GM19397 (cell line): ENCODE measurements at regions not wholly inside any gene's neighbourhood (a gene's known extent, or its start where the extent isn't known, plus 50 kb on each side); places are given as distances from the start of the nearest gene placed in this dataset.
"Not testable (repeated sequence)": the region's sequence is repeated elsewhere in the genome, so short reads cannot be mapped to it uniquely, and the experiment has no call there.

Experiments used
- ATAC-seq: cut with Tn5 transposase; IDR thresholded peaks from one replicate; pipeline ENCODE4 v1.9.1; 2021; ENCODE audit warnings: mild to moderate bottlenecking, moderate library complexity; ENCODE audit not compliant: unreplicated experiment

DNA sequence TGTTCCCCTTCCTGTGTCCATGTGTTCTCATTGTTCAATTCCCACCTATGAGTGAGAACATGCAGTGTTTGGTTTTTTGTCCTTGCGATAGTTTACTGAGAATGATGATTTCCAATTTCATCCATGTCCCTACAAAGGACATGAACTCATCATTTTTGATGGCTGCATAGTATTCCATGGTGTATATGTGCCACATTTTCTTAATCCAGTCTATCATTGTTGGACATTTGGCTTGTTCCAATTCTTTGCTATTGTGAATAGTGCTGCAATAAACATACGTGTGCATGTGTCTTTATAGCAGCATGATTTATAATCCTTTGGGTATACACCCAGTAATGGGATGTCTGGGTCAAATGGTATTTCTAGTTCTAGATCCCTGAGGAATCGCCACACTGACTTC, 712.5 kb upstream of the ADGRB3 start:
- not testable (repeated sequence) for ATAC-seq

DNA sequence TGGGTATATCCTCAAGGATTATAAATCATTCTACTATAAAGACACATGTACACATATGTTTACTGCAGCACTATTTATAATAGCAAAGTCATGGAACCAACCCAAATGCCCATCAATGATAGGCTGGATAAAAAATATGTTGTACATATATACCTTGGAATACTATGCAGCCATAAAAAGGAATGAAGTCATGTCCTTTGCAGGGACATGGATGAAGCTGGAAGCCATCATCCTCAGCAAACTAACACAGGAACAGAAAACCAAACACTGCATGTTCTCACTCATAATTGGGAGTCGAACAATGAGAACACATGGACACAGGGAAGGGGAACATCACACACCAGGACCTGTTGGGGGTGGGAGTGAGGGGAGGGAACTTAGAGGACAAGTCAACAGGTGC, 715.0 kb upstream of the ADGRB3 start:
- ATAC-seq: not testable (repeated sequence)

DNA sequence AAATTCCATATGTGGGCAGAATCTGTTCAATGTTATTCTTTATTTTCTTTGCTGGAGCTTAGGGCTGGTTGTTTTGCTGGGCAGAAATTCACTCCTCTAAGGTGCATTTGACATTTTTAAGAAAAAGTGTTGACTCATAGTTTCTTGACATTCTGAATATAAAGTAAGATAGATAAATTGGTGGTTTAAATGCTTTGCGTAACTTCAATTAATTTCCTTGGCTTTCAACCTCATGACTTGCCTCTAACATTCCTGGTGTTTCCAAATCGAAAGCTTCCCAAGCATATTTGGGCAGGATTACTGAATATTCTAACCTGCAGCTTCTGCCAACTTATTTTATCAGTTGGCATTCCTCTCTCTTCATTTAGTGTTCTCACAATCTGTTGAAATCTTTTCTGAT, 718.7 kb upstream of the ADGRB3 start:
- ATAC-seq: no peak

DNA sequence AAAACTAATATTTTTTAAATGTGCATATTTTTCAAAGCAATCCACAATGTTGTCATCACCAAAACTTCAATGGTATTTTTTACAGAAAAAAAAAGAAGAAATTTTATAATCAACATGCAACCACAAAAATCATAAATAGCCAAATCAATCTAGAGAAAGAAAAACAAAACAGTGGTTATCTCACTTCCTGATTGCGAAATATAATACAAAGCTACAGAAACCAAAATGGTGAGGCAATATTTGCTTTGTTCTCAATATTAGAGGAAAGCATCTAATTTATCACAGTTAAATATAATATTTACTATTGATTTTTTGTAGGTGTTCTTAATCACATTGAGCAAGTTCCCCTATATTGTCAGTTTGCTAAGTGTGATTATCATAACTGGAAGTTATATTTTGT, 720.7 kb upstream of the ADGRB3 start:
- no peak for ATAC-seq

DNA sequence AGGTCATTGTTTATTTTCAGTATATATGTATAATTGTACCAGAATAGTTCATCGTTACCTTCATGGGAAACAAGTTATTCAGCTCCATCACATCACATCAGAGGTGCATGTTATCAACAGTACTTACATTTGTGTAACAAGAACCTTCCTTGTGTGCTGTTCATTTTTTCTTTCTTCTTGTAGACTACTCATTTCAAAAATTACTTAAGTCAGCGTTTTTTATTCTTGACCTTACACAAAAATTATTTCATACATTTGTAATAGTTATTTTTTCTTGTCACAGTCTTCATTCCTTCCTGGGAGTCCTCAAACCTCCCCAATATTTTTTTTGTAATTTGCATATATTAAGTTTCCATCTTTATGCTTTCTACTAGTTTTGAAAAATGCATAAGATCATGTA, 725.7 kb upstream of the ADGRB3 start:
- no peak for ATAC-seq

DNA sequence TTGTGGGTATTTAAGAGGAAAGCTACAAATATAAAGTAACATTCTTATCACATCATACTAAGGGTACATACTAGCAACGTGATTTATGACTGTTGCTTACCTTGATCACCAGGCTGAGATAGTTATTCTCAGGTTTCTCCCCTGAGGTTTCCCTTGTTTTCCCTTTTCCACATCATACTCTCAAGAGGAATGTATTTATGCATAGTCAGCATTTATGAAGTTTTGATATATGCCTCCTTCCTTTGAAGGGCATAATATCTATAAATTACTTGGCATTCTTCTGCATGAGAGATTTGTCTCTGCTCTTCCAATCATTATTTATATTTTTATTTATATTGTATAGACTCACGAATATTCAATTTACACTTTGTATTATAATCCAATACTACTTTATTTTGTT, 726.7 kb upstream of the ADGRB3 start:
- no peak for ATAC-seq

DNA sequence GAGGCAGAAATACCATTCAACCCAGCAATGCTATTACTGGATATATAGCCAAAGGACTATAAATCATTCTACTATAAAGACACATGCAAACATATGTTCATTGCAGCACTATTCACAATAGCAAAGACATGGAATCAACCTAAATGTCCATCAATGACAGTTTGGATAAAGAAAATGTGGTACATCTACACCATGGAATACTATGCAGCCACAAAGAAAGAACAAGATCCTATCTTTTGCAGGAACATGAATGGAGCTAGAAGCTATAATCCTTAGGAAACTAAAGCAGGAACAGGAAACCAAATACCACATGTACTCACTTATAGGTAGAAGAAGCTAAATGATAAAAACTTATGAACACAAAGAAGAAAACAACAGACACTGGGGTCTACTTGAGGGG, 730.3 kb upstream of the ADGRB3 start:
- not testable (repeated sequence) for ATAC-seq

DNA sequence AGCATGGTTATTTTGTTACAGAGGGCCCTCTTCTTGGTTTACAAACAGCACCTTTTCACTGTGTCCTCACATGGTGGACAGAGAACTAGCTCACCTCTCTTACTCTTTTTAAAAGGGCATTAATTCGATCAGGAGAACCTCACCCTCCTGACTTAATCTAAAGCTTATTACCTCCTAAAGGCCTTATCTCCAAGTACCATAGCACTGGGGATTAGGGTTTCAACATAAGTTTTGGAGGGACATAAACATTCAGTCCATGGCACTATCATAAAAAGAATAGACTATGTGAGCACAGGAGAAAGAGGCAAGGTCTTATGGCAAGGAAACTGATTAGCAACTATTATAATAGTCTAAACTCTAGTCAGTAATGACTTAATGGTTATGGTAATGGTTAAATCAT, 736.2 kb upstream of the ADGRB3 start:
- ATAC-seq: no peak

DNA sequence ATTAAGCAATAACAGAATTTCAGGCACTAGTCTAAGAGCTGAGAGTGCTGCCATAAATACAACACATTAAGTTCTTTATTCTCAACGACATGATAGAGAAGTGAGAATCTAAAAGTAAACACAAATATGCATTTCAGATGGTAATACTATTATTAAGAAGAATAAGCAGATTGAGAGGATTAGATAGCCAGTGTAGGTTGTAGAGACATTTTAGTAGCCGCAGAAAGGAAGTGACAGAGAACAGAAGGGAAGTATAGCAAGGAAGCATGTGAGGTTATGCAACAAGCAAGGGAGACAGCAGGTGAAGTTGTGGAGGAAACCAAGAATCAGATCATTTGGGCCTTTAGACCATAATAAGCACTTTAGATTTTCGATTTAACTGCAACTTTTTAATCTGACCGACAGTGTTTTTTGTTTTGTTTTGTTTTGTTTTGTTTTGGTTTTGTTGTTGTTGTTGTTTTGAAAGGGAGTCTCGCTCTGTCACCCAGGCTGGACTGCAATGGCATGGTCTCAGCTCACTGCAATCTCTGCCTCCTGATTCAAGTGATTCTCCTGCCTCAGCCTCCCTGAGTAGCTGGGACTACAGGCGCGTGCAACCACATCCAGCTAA, 737.0 kb upstream of the ADGRB3 start:
- ATAC-seq: no peak

DNA sequence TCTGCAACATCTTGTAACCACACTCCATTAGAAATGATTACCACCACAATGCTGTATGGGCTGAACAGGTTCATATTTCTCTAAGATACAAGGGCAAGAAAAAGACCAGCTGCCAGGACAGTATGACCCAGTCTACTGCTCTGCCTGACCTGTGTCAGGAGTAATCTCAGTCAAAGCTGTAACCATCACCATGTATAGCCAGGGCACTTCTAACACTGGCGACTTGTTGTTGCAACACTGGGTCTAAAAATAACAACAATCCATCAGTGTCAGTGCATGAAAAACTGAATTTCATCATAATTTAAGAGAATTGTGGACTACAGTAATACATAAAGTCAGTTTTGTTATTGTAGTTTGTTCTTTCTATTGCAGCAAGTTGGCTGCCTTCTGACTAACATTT, 738.6 kb upstream of the ADGRB3 start:
- no peak for ATAC-seq

DNA sequence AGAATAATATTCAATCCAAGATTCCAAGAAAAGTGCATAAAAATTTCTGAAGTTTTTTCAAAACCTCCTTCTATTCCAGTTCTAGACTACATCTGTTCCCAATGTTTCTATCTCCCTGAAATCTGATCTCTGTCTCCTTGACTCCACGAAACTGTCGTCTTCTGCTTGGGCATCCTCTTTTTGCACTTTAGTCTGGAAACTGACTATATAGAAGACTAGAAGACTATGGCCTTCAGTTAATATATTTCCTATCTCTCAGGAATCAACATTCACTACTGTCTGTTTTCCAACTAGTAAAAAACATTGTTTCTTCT, 745.4 kb upstream of the ADGRB3 start:
- no peak for ATAC-seq

DNA sequence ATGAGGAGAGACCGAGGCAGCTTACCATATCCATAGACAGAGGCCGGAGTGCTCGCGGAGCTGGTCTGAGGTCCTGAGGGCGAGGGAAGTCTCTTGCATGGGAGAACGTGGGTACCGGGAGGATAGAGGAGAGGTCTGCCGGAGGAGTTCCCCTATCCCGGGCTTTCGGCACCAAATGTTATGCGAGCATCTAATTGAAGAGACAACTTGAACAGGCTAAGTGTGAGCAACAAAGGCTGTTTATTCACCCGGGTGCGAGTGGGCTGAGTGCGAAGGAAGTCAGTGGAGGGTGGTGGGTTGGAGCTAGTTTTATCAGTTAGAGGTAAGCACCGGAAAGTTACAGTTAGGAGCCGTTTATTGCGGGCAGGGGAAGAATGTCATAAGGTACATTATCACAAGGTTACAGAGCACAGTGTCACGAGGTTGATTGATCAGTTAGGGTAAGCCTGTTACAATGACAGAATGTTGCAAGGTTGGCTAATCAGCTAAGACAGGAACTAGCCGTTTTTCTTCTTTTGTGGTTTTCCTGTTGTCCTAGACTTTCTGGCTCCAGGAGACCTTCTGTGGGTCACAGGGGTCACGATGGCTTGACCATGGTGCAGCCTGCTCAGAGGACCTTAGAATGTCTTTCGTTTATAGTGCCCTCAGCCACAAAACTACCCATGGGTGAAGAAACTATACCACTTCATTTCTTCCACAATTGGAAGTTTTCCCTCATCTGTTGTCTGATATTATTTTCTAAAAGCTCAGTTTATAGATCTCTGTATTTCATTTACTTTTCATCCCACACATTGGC, 746.0 kb upstream of the ADGRB3 start:
- ATAC-seq: no peak

DNA sequence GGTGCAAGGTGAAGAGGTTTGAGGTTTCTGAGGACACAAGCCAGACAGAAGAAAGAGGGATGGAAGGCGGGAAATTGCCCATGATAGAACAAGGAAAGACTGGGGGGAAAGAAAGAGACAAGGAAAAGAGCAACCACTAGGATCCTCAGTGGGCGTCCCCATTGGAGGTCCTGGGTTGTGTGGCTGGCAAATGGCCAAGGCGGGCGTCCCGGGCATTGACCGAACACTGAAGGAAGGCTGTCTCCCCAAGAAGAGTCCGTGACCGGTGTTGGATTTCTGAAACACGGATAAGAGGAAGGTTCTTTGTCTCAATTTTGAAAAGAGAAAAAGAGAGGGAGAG, 746.6 kb upstream of the ADGRB3 start:
- ATAC-seq: no peak

DNA sequence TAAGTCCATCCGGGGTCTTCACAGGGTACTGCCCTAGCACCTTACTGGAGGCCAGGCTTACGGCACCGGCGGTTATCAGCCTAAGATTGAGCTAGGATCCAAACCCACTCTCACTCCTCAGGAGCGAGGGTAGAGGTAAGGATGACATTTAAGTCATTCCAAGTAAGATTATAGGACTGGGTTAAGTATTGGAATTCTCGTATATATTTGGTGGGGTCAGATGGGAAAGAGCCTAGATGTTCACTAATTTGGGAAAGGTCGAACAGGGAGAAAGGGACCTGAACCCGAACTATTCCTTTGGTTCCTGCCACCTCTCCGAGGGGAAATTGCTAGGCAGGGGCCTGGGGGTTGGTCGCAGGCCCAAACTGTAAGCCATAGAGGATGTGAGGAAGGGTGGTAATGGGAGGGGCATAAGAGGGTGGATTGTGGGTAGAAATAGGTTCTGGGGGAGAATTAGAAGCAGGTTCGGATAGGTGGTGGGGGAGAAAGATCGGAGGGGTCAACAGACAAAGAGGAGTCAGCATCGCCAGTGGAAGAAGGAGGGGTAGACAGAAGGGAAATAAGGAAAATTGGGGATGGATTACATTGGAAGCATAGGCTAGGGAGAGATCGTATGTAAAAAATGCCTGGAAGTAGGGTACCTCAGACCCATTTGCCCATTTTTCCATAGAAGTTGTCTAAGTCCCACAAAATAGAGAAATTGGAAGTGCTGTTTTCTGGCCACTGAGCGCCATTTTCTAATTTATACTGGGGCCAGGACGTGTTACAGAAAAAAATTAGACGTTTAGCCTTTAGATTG, 747.1 kb upstream of the ADGRB3 start:
- no peak for ATAC-seq

DNA sequence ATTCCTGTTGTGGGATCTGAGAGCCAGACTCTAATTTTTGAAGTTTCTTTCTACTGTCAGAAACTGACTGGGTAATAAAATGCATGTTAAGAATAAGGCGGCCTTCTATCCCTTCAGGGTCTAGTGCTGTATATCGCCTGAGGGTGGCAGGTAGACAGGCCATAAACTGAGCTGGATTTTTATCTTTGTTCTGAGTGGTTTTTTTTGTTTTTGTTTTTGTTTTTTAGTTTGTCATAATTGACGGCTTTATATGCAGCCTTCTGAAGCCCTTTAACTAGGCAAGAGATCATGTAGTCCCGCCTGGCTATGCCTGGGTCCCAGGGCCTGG, 747.7 kb upstream of the ADGRB3 start:
- ATAC-seq: no peak

DNA sequence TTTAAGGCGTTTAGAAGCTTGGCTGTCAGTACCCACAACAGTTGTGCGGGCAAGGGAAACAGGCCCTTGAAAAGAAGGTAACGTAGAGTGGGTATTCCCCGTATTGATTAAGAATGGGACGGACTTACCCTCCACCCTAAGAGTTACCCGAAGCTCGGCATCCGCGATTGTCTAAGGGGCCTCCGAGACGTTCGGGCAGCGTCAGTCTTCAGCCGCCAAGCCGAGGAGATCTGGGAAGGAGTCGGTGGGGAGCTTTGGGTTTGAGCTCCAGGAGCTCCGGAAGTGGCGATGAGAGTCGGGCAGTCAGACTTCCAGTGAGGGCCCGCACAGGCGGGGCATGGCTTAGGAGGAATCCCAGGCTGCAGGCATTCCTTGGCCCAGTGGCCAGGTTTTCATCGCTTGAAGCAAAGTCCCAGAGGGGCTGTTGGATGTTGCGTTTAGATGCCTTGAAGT, 748.2 kb upstream of the ADGRB3 start:
- no peak for ATAC-seq

DNA sequence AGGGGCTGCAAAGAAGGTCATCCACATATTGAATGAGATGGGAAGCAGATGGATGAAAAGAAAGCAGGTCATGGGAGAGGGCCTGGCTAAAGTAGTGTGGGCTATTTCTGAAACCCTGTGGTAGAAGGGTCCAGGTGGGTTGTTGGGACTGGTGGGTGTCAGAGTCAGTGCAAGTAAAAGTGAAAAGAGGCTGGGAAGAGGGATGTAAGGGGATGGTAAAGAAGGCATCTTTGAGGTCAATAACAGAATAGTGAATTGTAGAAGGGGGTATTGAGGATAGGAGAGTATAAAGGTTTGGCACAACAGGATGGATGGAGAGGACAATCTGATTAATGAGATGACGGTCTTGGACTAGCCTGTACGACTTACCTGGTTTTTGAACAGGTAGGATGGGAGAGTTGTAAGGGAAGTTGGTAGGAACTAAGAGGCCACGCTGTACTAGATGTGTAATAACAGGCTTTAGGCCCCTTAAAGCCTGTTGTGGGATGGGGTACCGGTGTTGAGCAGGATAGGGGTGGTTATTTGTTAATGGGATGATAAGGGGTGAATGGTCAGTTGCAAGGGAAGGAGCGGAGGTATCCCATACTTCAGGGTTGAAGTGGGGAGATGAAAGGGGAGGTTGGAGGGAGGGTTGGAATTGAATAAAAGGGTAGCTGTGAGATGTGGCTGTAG, 748.9 kb upstream of the ADGRB3 start:
- no peak for ATAC-seq

DNA sequence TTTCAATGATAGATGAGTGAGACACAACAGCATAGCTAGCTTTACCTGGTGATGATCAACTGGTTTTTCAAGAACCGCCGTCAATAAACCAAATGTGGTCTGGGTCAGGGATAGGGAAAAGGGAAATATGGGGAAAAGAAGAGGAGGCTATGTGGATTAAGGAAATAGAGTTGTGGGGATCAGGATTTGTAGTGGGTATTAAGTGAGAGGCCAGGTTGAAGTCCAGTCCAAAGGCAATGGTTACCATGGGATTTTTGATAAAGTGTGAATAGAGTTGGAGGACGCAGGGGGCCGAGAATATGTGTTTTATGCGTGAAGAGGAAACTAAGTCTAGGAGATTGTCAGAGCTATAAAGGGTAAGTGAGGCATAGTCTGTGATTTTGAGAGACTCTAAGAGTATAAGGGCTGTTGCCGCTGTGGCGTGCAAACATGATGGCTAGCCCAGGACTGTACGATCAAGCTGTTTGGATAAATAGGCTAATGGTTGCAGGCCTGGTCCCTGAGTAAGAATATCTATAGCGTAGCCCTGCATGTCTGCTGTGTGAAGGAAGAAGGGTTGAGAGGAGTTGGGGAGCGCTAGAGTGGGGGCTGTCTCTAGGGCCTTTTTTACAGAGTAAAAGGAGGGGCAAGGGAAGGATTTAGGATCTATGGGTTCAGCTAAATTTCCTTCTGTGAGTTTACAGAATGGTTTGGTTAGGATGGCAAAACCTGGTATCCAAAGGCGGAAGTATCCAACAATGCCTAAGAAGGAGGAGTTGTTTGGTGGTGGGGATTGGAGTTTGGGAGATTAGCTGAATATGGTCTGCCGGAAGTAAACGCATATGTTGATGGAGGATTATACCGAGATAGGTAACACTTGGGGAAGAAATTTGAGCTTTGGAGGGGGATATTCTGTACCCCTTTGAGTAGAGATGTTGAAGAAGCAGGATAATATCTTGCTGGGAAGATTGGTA, 749.7 kb upstream of the ADGRB3 start:
- no peak for ATAC-seq

DNA sequence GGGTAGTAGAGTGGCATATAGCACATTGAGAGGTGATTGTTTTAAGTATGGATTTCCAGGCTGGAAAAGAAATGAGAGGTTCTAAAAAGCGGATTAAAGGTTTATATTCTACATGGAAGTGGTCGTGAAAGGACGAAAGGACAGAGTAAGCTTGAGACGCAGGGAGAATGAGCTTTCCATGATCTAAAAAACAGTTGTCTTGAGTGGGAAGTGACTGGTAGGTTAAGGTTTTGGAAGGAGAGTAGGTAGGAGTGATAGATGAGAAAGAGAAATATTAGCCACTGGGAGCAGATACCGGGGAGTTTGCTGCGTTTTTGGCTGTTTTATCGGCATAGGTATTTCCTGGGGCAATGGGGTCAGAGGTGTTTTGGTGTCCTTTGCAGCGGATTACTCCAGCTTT, 750.6 kb upstream of the ADGRB3 start:
- no peak for ATAC-seq

DNA sequence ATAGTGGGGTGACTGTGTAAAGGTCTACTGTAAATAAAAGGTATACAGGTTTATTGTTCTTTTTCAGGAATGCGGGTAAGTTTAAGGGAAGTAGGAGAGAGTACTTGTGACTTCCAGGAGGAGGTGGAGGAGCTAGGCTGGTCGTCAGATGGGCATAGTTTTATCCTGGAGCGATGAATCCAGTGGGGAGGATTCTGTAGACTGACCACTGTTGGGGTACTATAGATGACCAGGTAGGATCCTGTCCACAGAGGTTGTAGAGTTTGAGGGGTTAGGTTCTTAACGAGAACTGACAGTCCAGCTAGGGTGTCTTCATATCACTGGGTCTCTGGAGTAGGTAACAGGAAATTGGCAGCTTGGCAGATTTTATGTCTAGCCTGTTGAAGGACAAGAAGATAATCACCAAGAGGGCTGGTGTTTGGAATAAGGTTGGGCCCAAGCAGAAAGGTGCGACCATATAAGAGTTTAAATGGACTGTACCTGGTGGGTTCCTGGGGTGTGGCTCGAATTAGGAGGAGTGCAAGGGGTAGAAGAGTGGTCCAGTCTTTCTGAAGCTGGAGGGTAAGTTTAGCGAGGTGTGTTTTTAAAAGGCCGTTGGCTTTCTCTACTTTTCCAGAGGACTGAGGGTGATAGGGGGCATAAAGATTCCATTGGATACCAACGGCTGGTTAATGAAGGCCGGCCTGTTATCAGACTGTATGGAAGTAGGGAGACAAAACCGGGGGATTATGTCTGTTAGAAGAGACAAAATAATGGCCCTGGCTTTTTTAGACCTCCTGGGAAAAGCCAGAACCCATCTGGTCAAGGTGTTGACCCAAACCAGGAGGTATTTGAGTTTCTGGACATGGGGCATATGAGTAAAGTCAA, 751.3 kb upstream of the ADGRB3 start:
- ATAC-seq: no peak
